Kidney (tissue), 13 donors: ENCODE measurements at regions not wholly inside any gene's neighbourhood (a gene's known extent, or its start where the extent isn't known, plus 50 kb on each side); places are given as distances from the start of the nearest gene placed in this dataset.

ENCODE experiments used
- DNase-seq, 5 donors: peaks; one replicate each; pipeline ENCODE4 v3.0.0-alpha.2; 2013 to 2020
- FAIRE-seq: peaks from 2 replicates; lab custom pipeline; 2012; peaks lifted over from hg19 to GRCh38; lab: Jason Lieb, UNC
- H3K27ac ChIP-seq, 2 donors: one replicate each; pipeline ENCODE4 v1.7.0; 2013; ENCODE audit warnings: low read depth in 2 of 2, low read length in 2 of 2, inconsistent platforms in 1 of 2
- H3K27me3 ChIP-seq: one replicate; pipeline ENCODE4 v1.7.1; 2013; ENCODE audit warnings: low read length, inconsistent platforms; ENCODE audit not compliant: control insufficient read depth, insufficient read depth
- H3K36me3 ChIP-seq, 3 donors: one replicate each; pipeline versions ENCODE4 v1.7.0 to v1.7.1; 2013; ENCODE audit warnings: low read length in 3 of 3, control low read depth in 1 of 3, inconsistent platforms in 1 of 3; ENCODE audit not compliant: insufficient read depth in 3 of 3, control insufficient read depth in 2 of 3
- H3K4me1 ChIP-seq, 3 donors: one replicate each; pipeline versions ENCODE4 v1.7.0 to v1.7.1; 2013; ENCODE audit warnings: low read length in 3 of 3, inconsistent platforms in 1 of 3, low read depth in 1 of 3; ENCODE audit not compliant: control insufficient read depth in 2 of 3, insufficient read depth in 2 of 3
- H3K4me3 ChIP-seq, 3 donors: one replicate each; pipeline versions ENCODE4 v1.7.0 to v1.8.1; 2013; ENCODE audit warnings: low read length in 3 of 3, control low read depth in 1 of 3, inconsistent platforms in 1 of 3
- H3K9ac ChIP-seq, 3 donors: one replicate each; pipeline versions ENCODE4 v1.7.0 to v1.7.1; 2013; ENCODE audit warnings: low read length in 3 of 3, control low read depth in 1 of 3, inconsistent platforms in 1 of 3
- H3K9me3 ChIP-seq, 3 donors: one replicate each; pipeline versions ENCODE4 v1.7.0 to v1.7.1; 2013; ENCODE audit warnings: low read length in 3 of 3, control low read depth in 1 of 3, inconsistent platforms in 1 of 3; ENCODE audit not compliant: control insufficient read depth in 2 of 3, insufficient read depth in 1 of 3
- intact Hi-C: fragments of 100-400 bp; cut with DNase I; formaldehyde crosslinking; loops from one replicate; pipeline ENCODE4 v1.11.1; 2022
- TF ChIP-seq, protein P1 (sequence below): IDR thresholded peaks from 3 replicates; pipeline ENCODE4 v1.5.1; 2012; ENCODE audit warnings: mild to moderate bottlenecking, moderate library complexity, borderline replicate concordance; ENCODE audit not compliant: insufficient read depth; ENCODE audit errors: extremely low read depth
- donor health status: control.
- donor health status: control.
- donor health status: control.
- donor health status: control.
- donor health status: control.
- donor health status: DM: yes; HTN: yes; CAD: no.
- donor health status: Normal renal cell carcinoma (clear cell type).

DNA sequence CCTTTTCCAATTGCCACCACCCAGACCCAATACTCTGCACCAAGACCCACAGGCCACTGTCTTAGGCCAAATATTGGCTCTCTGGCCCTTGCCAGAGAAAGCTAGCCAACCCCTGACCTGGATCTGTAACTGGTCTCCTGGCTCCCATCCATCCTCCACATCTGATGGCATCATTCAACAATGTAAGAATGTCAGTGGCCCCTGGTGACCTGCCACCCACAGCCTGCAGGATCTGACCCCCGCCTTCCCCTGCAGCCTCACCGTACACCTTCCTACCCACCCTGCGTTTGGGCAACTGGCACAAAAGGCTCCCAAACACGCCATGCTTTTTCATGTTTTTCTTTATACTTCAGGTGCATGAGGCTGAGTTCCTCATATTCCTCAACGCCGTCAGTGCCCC lies 60.0 kb upstream of the ASAP2 start:
- Histone ChIP-seq H3K4me1 (peaks cover 0 to 4% (median 2%) of the 10 kb centered on the region in 3 donors), H3K4me3 (no peak overlapping the region), H3K27me3 (no peaks in the 10 kb centered on the region), H3K9me3 (no peaks in the 10 kb centered on the region), H3K9ac (no peak overlapping the region), H3K27ac (no peak overlapping the region), H3K36me3 (no peaks in the 10 kb centered on the region)
- intact Hi-C loops: no loop called here
- peak in 1 of 5 donors; percentile 15 for DNase-seq
- TF ChIP-seq, protein P1, sequence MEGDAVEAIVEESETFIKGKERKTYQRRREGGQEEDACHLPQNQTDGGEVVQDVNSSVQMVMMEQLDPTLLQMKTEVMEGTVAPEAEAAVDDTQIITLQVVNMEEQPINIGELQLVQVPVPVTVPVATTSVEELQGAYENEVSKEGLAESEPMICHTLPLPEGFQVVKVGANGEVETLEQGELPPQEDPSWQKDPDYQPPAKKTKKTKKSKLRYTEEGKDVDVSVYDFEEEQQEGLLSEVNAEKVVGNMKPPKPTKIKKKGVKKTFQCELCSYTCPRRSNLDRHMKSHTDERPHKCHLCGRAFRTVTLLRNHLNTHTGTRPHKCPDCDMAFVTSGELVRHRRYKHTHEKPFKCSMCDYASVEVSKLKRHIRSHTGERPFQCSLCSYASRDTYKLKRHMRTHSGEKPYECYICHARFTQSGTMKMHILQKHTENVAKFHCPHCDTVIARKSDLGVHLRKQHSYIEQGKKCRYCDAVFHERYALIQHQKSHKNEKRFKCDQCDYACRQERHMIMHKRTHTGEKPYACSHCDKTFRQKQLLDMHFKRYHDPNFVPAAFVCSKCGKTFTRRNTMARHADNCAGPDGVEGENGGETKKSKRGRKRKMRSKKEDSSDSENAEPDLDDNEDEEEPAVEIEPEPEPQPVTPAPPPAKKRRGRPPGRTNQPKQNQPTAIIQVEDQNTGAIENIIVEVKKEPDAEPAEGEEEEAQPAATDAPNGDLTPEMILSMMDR: no peak
- FAIRE-seq: no peak

DNA sequence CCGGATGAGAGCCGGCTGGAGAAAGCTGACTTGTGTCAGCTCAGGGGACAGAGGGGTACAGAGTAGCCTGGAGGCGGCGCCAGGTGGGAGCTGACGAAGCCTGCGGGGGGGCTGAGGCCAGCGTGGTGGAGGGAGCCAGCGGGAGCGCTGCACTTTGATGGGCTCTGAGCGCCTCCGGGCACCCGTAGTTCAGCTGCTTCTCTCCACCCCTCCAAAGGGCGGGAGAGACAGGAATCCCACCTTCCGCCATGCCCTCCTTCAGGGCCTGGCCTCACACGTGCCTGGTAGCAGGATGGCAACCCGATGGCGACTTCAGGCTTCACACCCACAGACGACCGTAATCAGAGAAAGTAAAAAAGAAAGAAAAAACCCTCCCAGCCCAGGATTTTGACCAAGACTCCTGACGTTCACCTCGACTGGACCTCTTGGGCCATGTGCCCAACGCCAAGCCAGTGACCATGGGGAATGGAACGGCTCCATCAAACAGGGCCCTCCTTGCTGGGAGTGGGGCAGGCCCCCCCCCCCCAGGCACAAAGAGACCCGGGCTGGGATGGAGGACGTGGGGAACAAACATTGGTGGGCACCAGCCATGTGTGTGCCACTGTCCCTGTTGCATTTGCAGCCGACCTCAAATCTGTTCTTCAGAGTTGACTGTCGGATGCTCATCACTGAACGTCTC lies 60.7 kb upstream of the ASAP2 start:
- no peak overlapping the region for H3K27ac ChIP-seq
- no peak overlapping the region for H3K9ac ChIP-seq
- TF ChIP-seq, protein P1: no peak
- DNase-seq (peak in 2 of 5 donors; percentile 34 to 74), FAIRE-seq (no peak)
- no peaks in the 10 kb centered on the region for H3K9me3 ChIP-seq
- H3K4me3 ChIP-seq: no peak overlapping the region
- intact Hi-C loops: no loop called here
- H3K36me3 ChIP-seq: no peaks in the 10 kb centered on the region
- peaks cover 0 to 4% (median 2%) of the 10 kb centered on the region in 3 donors for H3K4me1 ChIP-seq
- no peaks in the 10 kb centered on the region for H3K27me3 ChIP-seq

DNA sequence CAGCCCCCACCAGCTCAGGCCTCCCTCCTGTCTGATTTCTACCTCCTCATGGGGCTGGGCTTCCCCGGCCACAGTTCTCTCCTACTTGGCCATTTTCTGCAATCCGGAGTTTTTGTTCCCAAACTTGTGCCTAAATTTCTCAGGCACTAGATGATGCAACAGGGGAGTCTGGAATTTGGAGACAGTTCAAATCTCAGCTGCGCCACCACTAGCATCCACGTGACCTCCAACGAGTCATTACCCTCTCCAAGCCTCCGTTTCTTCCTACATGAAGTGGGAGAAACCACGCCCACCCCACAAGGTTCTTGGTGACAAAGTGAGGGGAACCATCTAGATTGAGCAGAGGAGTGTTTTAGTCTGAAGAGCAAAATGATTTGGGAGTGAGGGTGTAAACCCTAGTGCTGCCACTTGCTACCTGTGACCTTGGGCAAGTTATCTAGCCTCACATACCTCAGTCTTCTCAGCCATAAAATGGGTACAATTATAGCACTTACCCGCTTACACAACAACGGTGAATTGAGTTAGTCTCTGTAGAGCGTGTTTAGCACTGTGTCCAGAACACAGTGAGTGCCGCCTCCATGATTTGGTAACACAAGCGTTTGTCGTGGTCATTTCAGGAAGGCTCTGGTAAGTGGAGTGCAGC lies 61.4 kb upstream of the ASAP2 start:
- no peak for FAIRE-seq
- intact Hi-C loops: no loop called here
- no peaks in the 10 kb centered on the region for H3K27me3 ChIP-seq

More for the DNA sequence above, 61.4 kb upstream of the ASAP2 start:
- no peak overlapping the region for H3K27ac ChIP-seq
- no peak overlapping the region for H3K4me3 ChIP-seq
- peak in 1 of 5 donors; percentile 49 for DNase-seq
- H3K4me1 ChIP-seq: peaks cover 0 to 4% (median 2%) of the 10 kb centered on the region in 3 donors
- no peak overlapping the region for H3K9ac ChIP-seq
- H3K36me3 ChIP-seq: no peaks in the 10 kb centered on the region
- no peaks in the 10 kb centered on the region for H3K9me3 ChIP-seq
- TF ChIP-seq, protein P1: no peak
